SK-N-SH (cell line): ENCODE measurements at regions not wholly inside any gene's neighbourhood (a gene's known extent, or its start where the extent isn't known, plus 50 kb on each side); places are given as distances from the start of the nearest gene placed in this dataset.

Experiments
- CTCF ChIA-PET: fragments of 300-600, 350-600 bp; formaldehyde crosslinking; extraction: SDS; loops from one replicate; lab custom pipeline; 2021; lab: Yijun Ruan, JAX
- POLR2A ChIA-PET: fragments of 350-600 bp; sonication (Branson Sonifier 250); formaldehyde crosslinking; extraction: SDS; loops from one replicate; lab custom pipeline; 2020; ENCODE audit warnings: antibody characterized with exemption, inconsistent platforms; lab: Yijun Ruan, JAX
- DNase-seq: peaks from one replicate; pipeline ENCODE4 v3.0.0; 2012
- H2AFZ ChIP-seq: fragments of 200-600 bp; sonication (generic); 2 replicates; pipeline ENCODE4 v1.8.1; 2016; ENCODE audit warnings: antibody characterized with exemption, mild to moderate bottlenecking, low read depth
- H3F3A ChIP-seq: fragments of 200-600 bp; sonication (generic); replicated peaks from 2 replicates; pipeline ENCODE3; 2016; ENCODE audit warnings: antibody characterized with exemption, mild to moderate bottlenecking; ENCODE audit not compliant: insufficient read depth
- H3K27ac ChIP-seq, 2 experiments: fragments of 200-500 bp in 1 of 2; fragments of 200-600 bp in 1 of 2; sonication (Bioruptor generic) in 1 of 2; sonication (generic), shearing (Covaris generic) in 1 of 2; 2 replicates each; pipeline versions ENCODE4 v1.5.1 to v1.6.1; 2014 to 2016; ENCODE audit warnings: low read depth in 2 of 2, inconsistent platforms in 1 of 2, low read length in 1 of 2, mild to moderate bottlenecking in 1 of 2, mixed read lengths in 1 of 2
- H3K27me3 ChIP-seq: fragments of 200-600 bp; sonication (generic), shearing (Covaris generic); 2 replicates; pipeline ENCODE4 v1.6.1; 2016; ENCODE audit warnings: mixed run types; ENCODE audit not compliant: insufficient read depth
- H3K36me3 ChIP-seq, 2 experiments: fragments of 200-500 bp in 1 of 2; fragments of 200-600 bp in 1 of 2; sonication (Bioruptor generic) in 1 of 2; sonication (generic) in 1 of 2; replicated peaks in 1 of 2; 2 replicates each; pipeline versions ENCODE3 to v1.5.1; 2014 to 2016; ENCODE audit warnings: low read length in 1 of 2, mild to moderate bottlenecking in 1 of 2; ENCODE audit not compliant: insufficient read depth in 2 of 2, control insufficient read depth in 1 of 2
- H3K4me1 ChIP-seq, 2 experiments: fragments of 200-500 bp in 1 of 2; fragments of 200-600 bp in 1 of 2; sonication (Bioruptor generic) in 1 of 2; sonication (generic), shearing (Covaris generic) in 1 of 2; 2 replicates each; pipeline versions ENCODE4 v1.5.1 to v1.6.1; 2014 to 2016; ENCODE audit warnings: low read depth in 1 of 2, low read length in 1 of 2, mixed run types in 1 of 2; ENCODE audit not compliant: insufficient read depth in 2 of 2, control insufficient read depth in 1 of 2
- H3K4me2 ChIP-seq: fragments of 200-600 bp; sonication (generic), shearing (Covaris generic); 2 replicates; pipeline ENCODE4 v1.6.1; 2017; ENCODE audit warnings: mixed run types
- H3K4me3 ChIP-seq, 2 experiments: fragments of 200-500 bp in 1 of 2; fragments of 200-600 bp in 1 of 2; sonication (Bioruptor generic) in 1 of 2; sonication (generic), shearing (Covaris generic) in 1 of 2; 2 replicates each; pipeline versions ENCODE4 v1.5.1 to v1.8.1; 2014 to 2016; ENCODE audit warnings: low read depth in 2 of 2, inconsistent platforms in 1 of 2, low read length in 1 of 2, mild to moderate bottlenecking in 1 of 2, mixed read lengths in 1 of 2, moderate library complexity in 1 of 2
- H3K79me2 ChIP-seq: fragments of 200-600 bp; sonication (generic); 2 replicates; pipeline ENCODE4 v1.8.1; 2017; ENCODE audit warnings: mild to moderate bottlenecking; ENCODE audit not compliant: insufficient read depth
- H3K9ac ChIP-seq: fragments of 200-600 bp; sonication (generic); 2 replicates; pipeline ENCODE4 v1.6.1; 2017; ENCODE audit warnings: mixed run types
- H3K9me2 ChIP-seq: fragments of 200-600 bp; sonication (generic); 2 replicates; pipeline ENCODE4 v1.6.1; 2017; ENCODE audit warnings: mixed run types
- H3K9me3 ChIP-seq: fragments of 200-600 bp; sonication (generic); 2 replicates; pipeline ENCODE4 v1.6.1; 2017; ENCODE audit warnings: mixed run types, mild to moderate bottlenecking, moderate library complexity
- H4K20me1 ChIP-seq: fragments of 200-600 bp; sonication (generic); 2 replicates; pipeline ENCODE4 v1.6.1; 2017; ENCODE audit warnings: mild to moderate bottlenecking, mixed run types; ENCODE audit not compliant: insufficient read depth
- EP300 ChIP-seq, 2 experiments: IDR thresholded peaks; 2 replicates each; pipeline versions ENCODE4 v1.4.0 to v1.6.1; 2012; ENCODE audit warnings: borderline replicate concordance in 1 of 2, low read depth in 1 of 2, low read length in 1 of 2
- FOXJ3 ChIP-seq: sonication (generic); formaldehyde crosslinking; IDR thresholded peaks from 2 replicates; pipeline ENCODE4 v1.5.1; 2020; ENCODE audit warnings: mild to moderate bottlenecking, missing genetic modification reagents
- JUND ChIP-seq: IDR thresholded peaks from 2 replicates; pipeline ENCODE4 v1.4.0; 2012
- MEF2A ChIP-seq: IDR thresholded peaks from 2 replicates; pipeline ENCODE4 v1.4.0; 2012; ENCODE audit warnings: low read depth, borderline replicate concordance
- MXI1 ChIP-seq: IDR thresholded peaks from 2 replicates; pipeline ENCODE4 v1.6.1; 2012; ENCODE audit warnings: mild to moderate bottlenecking, low read depth, low read length, improper control_type of control experiment
- POLR2AphosphoS5 ChIP-seq: IDR thresholded peaks from 2 replicates; pipeline ENCODE4 v1.6.1; 2012; ENCODE audit warnings: low read depth, low read length
- RAD21 ChIP-seq: IDR thresholded peaks from 2 replicates; pipeline ENCODE4 v1.6.1; 2012; ENCODE audit warnings: mild to moderate bottlenecking, low read length
- TAF1 ChIP-seq: IDR thresholded peaks from 2 replicates; pipeline ENCODE4 v1.6.1; 2012; ENCODE audit warnings: low read depth, mild to moderate bottlenecking, low read length, moderate library complexity, borderline replicate concordance
- TCF12 ChIP-seq: IDR thresholded peaks from 2 replicates; pipeline ENCODE4 v1.4.0; 2012
- TEAD4 ChIP-seq: IDR thresholded peaks from 2 replicates; pipeline ENCODE4 v1.4.0; 2012; ENCODE audit warnings: mild to moderate bottlenecking, borderline replicate concordance; ENCODE audit not compliant: insufficient read depth
- YY1 ChIP-seq: IDR thresholded peaks from 2 replicates; pipeline ENCODE4 v1.4.0; 2012; ENCODE audit warnings: low read depth, mild to moderate bottlenecking
- WGBS: methylation state at CpG from one replicate; pipeline ENCODE4 v1.1.6; 2017; ENCODE audit warnings: low lambda C conversion rate; 5-methylcytosine and 5-hydroxymethylcytosine counted together
- TF ChIP-seq, protein P1 (sequence below): fragments of 150-350 bp; IDR thresholded peaks from 2 replicates; pipeline ENCODE4 v1.6.1; 2017; ENCODE audit warnings: antibody characterized with exemption, low read length, low read depth, borderline replicate concordance
- TF ChIP-seq, protein P2 (sequence below): fragments of 200-600 bp; sonication (generic); IDR thresholded peaks from 2 replicates; pipeline ENCODE4 v1.6.1; 2017; ENCODE audit warnings: antibody characterized with exemption, mild to moderate bottlenecking, moderate library complexity
- TF ChIP-seq, protein P3 (sequence below): IDR thresholded peaks from 2 replicates; pipeline ENCODE4 v1.6.1; 2012; ENCODE audit warnings: mild to moderate bottlenecking, low read depth, low read length, moderate library complexity
- TF ChIP-seq, protein P4 (sequence below): IDR thresholded peaks from 2 replicates; pipeline ENCODE4 v1.4.0; 2012; ENCODE audit warnings: low read depth
- TF ChIP-seq, protein P5 (sequence below): fragments of 150-350 bp; IDR thresholded peaks from 2 replicates; pipeline ENCODE4 v1.6.1; 2016; ENCODE audit warnings: mild to moderate bottlenecking, low read depth, low read length

DNA sequence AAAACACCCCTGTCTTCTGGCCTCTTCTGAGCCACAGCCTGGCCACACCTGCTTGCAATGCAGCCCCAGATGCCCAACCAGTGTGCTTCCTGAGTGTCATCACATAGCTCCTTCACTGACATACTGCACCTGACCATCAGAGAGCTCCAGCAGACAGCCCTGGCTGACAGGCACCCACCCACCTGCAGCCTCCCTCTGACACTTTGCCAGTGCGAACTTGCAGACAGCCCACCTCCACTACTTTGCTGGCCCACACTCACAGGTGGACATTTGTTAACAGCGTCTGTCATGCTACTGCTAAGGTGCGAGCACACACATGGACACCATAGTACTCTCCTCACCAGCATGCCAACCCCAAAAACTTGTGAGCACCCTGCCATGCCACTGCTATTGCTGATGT, 740.1 kb downstream of the DNAJB9 start:
- Histone ChIP-seq H3K9ac (no peak overlapping the region), H3K4me2 (no peak overlapping the region), H3K9me2 (no peaks in the 10 kb centered on the region), H3K27me3 (no peaks in the 10 kb centered on the region), H3K4me1 (no peaks in the 10 kb centered on the region), H3K4me3 (no peak overlapping the region), H3K36me3 (no peaks in the 10 kb centered on the region), H2AFZ (no peak overlapping the region), H3F3A (no peaks in the 10 kb centered on the region), H3K79me2 (no peaks in the 10 kb centered on the region), H3K27ac (no peak overlapping the region), H3K9me3 (0 out of 2 replicates have a peak, but pooled peaks cover 19% of the 10 kb centered on the region), H4K20me1 (no peaks in the 10 kb centered on the region)
- no peak for TF ChIP-seq MXI1
- no peak for TF ChIP-seq POLR2AphosphoS5
- TF ChIP-seq, protein P1, sequence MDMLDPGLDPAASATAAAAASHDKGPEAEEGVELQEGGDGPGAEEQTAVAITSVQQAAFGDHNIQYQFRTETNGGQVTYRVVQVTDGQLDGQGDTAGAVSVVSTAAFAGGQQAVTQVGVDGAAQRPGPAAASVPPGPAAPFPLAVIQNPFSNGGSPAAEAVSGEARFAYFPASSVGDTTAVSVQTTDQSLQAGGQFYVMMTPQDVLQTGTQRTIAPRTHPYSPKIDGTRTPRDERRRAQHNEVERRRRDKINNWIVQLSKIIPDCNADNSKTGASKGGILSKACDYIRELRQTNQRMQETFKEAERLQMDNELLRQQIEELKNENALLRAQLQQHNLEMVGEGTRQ: no peak
- TF ChIP-seq, protein P2, sequence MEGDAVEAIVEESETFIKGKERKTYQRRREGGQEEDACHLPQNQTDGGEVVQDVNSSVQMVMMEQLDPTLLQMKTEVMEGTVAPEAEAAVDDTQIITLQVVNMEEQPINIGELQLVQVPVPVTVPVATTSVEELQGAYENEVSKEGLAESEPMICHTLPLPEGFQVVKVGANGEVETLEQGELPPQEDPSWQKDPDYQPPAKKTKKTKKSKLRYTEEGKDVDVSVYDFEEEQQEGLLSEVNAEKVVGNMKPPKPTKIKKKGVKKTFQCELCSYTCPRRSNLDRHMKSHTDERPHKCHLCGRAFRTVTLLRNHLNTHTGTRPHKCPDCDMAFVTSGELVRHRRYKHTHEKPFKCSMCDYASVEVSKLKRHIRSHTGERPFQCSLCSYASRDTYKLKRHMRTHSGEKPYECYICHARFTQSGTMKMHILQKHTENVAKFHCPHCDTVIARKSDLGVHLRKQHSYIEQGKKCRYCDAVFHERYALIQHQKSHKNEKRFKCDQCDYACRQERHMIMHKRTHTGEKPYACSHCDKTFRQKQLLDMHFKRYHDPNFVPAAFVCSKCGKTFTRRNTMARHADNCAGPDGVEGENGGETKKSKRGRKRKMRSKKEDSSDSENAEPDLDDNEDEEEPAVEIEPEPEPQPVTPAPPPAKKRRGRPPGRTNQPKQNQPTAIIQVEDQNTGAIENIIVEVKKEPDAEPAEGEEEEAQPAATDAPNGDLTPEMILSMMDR: no peak
- TF ChIP-seq, protein P3, sequence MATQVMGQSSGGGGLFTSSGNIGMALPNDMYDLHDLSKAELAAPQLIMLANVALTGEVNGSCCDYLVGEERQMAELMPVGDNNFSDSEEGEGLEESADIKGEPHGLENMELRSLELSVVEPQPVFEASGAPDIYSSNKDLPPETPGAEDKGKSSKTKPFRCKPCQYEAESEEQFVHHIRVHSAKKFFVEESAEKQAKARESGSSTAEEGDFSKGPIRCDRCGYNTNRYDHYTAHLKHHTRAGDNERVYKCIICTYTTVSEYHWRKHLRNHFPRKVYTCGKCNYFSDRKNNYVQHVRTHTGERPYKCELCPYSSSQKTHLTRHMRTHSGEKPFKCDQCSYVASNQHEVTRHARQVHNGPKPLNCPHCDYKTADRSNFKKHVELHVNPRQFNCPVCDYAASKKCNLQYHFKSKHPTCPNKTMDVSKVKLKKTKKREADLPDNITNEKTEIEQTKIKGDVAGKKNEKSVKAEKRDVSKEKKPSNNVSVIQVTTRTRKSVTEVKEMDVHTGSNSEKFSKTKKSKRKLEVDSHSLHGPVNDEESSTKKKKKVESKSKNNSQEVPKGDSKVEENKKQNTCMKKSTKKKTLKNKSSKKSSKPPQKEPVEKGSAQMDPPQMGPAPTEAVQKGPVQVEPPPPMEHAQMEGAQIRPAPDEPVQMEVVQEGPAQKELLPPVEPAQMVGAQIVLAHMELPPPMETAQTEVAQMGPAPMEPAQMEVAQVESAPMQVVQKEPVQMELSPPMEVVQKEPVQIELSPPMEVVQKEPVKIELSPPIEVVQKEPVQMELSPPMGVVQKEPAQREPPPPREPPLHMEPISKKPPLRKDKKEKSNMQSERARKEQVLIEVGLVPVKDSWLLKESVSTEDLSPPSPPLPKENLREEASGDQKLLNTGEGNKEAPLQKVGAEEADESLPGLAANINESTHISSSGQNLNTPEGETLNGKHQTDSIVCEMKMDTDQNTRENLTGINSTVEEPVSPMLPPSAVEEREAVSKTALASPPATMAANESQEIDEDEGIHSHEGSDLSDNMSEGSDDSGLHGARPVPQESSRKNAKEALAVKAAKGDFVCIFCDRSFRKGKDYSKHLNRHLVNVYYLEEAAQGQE: no peak
- TF ChIP-seq TEAD4: no peak
- TF ChIP-seq, protein P4, sequence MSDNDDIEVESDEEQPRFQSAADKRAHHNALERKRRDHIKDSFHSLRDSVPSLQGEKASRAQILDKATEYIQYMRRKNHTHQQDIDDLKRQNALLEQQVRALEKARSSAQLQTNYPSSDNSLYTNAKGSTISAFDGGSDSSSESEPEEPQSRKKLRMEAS: no peak
- no peak for TF ChIP-seq TAF1
- TF ChIP-seq, protein P5, sequence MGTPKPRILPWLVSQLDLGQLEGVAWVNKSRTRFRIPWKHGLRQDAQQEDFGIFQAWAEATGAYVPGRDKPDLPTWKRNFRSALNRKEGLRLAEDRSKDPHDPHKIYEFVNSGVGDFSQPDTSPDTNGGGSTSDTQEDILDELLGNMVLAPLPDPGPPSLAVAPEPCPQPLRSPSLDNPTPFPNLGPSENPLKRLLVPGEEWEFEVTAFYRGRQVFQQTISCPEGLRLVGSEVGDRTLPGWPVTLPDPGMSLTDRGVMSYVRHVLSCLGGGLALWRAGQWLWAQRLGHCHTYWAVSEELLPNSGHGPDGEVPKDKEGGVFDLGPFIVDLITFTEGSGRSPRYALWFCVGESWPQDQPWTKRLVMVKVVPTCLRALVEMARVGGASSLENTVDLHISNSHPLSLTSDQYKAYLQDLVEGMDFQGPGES: no peak
- TF ChIP-seq YY1: no peak
- TF ChIP-seq RAD21: no peak
- TF ChIP-seq EP300 (IDR thresholded peaks at IDR 0.05; ENCODE audit: borderline replicate concordance in 1 of 2, low read depth in 1 of 2, low read length in 1 of 2): no peak
- no peak for TF ChIP-seq TCF12
- no peak for TF ChIP-seq MEF2A
- no peak for TF ChIP-seq JUND
- no peak for TF ChIP-seq FOXJ3 (CRISPR knock-in tag)
- DNase-seq: no peak
- ChIA-PET POLR2A (no interaction called here), CTCF (no interaction called here)
- 24% methylated on average over 3 of the region's 3 CpGs for WGBS
